DMS53 treated with DMSO at 0.1 percent for 48 hours (cell line): ENCODE measurements at regions not wholly inside any gene's neighbourhood (a gene's known extent, or its start where the extent isn't known, plus 50 kb on each side); places are given as distances from the start of the nearest gene placed in this dataset.
"Not testable (repeated sequence)": the region's sequence is repeated elsewhere in the genome, so short reads cannot be mapped to it uniquely, and the experiment has no call there.

Source experiments
- DNase-seq: peaks from one replicate; lab custom pipeline; 2025; ENCODE audit not compliant: unreplicated experiment; lab: John Stamatoyannopoulos, UW

- no peak for DNase-seq
Measured at GRCh38 chr6:111925296-111925695, 52.0 kb upstream of the FYN start.

GRCh38 chr6:111926731-111927302, 53.6 kb upstream of the FYN start:
- DNase-seq, result peak; percentile 60

- no peak for DNase-seq
Measured at GRCh38 chr6:111927321-111927720, 54.1 kb upstream of the FYN start.

GRCh38 chr6:111928139-111928538, 54.9 kb upstream of the FYN start:
- no peak for DNase-seq

GRCh38 chr6:111934611-111935010, 61.4 kb upstream of the FYN start:
- DNase-seq, result not testable (repeated sequence)

- DNase-seq, result no peak
Measured at GRCh38 chr6:111936718-111937117, 63.5 kb upstream of the FYN start.

- DNase-seq, result peak; percentile 77
Measured at GRCh38 chr6:111938710-111939109, 65.5 kb upstream of the FYN start.

GRCh38 chr6:111939902-111940301, 66.7 kb upstream of the FYN start:
- DNase-seq, result no peak

GRCh38 chr6:111940801-111941200, 67.5 kb upstream of the FYN start:
- DNase-seq, result no peak

- no peak for DNase-seq
Measured at GRCh38 chr6:111941686-111942330, 68.6 kb upstream of the FYN start.

- no peak for DNase-seq
Measured at GRCh38 chr6:111942561-111942960, 69.3 kb upstream of the FYN start.

- no peak for DNase-seq
Measured at GRCh38 chr6:111943266-111943665, 70.0 kb upstream of the FYN start.

- no peak for DNase-seq
Measured at GRCh38 chr6:111943726-111944125, 70.5 kb upstream of the FYN start.

GRCh38 chr6:111944541-111944940, 71.3 kb upstream of the FYN start:
- DNase-seq, result no peak

GRCh38 chr6:111949546-111949945, 76.3 kb upstream of the FYN start:
- no peak for DNase-seq

GRCh38 chr6:111949984-111950383, 76.7 kb upstream of the FYN start:
- not testable (repeated sequence) for DNase-seq

GRCh38 chr6:111950661-111951496, 77.6 kb upstream of the FYN start:
- DNase-seq, result peak; percentile 20

GRCh38 chr6:111951497-111952085, 78.3 kb upstream of the FYN start:
- DNase-seq, result no peak

- DNase-seq, result no peak
Measured at GRCh38 chr6:111952274-111952673, 79.0 kb upstream of the FYN start.

- DNase-seq, result no peak
Measured at GRCh38 chr6:111952821-111953540, 79.7 kb upstream of the FYN start.

GRCh38 chr6:111956098-111956497, 82.8 kb upstream of the FYN start:
- no peak for DNase-seq
